GM12878 (cell line): ENCODE measurements at regions not wholly inside any gene's neighbourhood (a gene's known extent, or its start where the extent isn't known, plus 50 kb on each side); places are given as distances from the start of the nearest gene placed in this dataset.

Experiments used
- ATAC-seq: fragments of 200-7000 bp; cut with Tn5 transposase; 3 replicates; pipeline ENCODE4 v1.9.1; 2020; ENCODE audit warnings: mild to moderate bottlenecking, moderate library complexity
- BruUV-seq: library from RNA; stranded (reverse); fragments of 400-500 nt; replicated peaks from 2 replicates; lab custom pipeline; 2021; lab: Mats Ljungman, UMichigan
- CTCF ChIA-PET: fragments of 300-600 bp; sonication (Branson Sonifier 250); formaldehyde crosslinking; extraction: SDS; loops from one replicate; lab custom pipeline; 2021; ENCODE audit warnings: inconsistent platforms; lab: Yijun Ruan, JAX
- POLR2A ChIA-PET: fragments of 350-600 bp; formaldehyde crosslinking; extraction: SDS; loops from one replicate; lab custom pipeline; 2021; ENCODE audit warnings: inconsistent platforms; lab: Charles Lee
- RAD21 ChIA-PET: fragments of 300-600 bp; sonication (Branson Sonifier 250); formaldehyde crosslinking; loops from one replicate; lab custom pipeline; 2023; ENCODE audit warnings: antibody characterized with exemption; ENCODE audit not compliant: unreplicated experiment; lab: Charles Lee
- SMC1A ChIA-PET: fragments of 300-600 bp; sonication (Branson Sonifier 250); formaldehyde crosslinking; loops from one replicate; lab custom pipeline; 2023; ENCODE audit not compliant: unreplicated experiment, uncharacterized antibody; lab: Charles Lee
- DNase-seq: peaks from one replicate; pipeline ENCODE4 v3.0.0-alpha.2; 2011; ENCODE audit warnings: low read depth, low spot score
- FAIRE-seq: peaks from 3 replicates; lab custom pipeline; 2011; peaks lifted over from hg19 to GRCh38; lab: Jason Lieb, UNC
- H2AFZ ChIP-seq: 2 replicates; pipeline ENCODE4 v1.6.0; 2011; ENCODE audit warnings: low read depth, low read length, control low read depth; ENCODE audit not compliant: control insufficient read depth
- H3K27ac ChIP-seq: 2 replicates; pipeline ENCODE4 v1.5.1; 2011; ENCODE audit warnings: control low read depth; ENCODE audit not compliant: control insufficient read depth, insufficient read depth
- H3K27me3 ChIP-seq, 2 experiments: replicated peaks in 1 of 2; 2 replicates each; pipeline versions ENCODE4 v1.6.0 to v1.6.1; 2011; ENCODE audit warnings: low read length in 1 of 2; ENCODE audit not compliant: control insufficient read depth in 2 of 2, insufficient read depth in 2 of 2
- H3K36me3 ChIP-seq, 2 experiments: 2 replicates each; pipeline ENCODE4 v1.5.1; 2011; ENCODE audit warnings: low read length in 1 of 2; ENCODE audit not compliant: control insufficient read depth in 2 of 2, insufficient read depth in 2 of 2
- H3K4me1 ChIP-seq: 2 replicates; pipeline ENCODE4 v1.6.1; 2011; ENCODE audit warnings: mild to moderate bottlenecking, low read length, moderate library complexity, mixed read lengths; ENCODE audit not compliant: control insufficient read depth, insufficient read depth
- H3K4me2 ChIP-seq: 2 replicates; pipeline ENCODE4 v1.6.0; 2011; ENCODE audit warnings: control low read depth; ENCODE audit not compliant: control insufficient read depth, insufficient read depth
- H3K4me3 ChIP-seq: fragments of 200-600 bp; sonication (generic); 2 replicates; pipeline ENCODE4 v1.5.1; 2016
- H3K79me2 ChIP-seq: 2 replicates; pipeline ENCODE4 v1.6.0; 2011; ENCODE audit warnings: low read length; ENCODE audit not compliant: control insufficient read depth, insufficient read depth
- H3K9ac ChIP-seq: 2 replicates; pipeline ENCODE4 v1.8.0; 2011; ENCODE audit warnings: low read length, control low read depth, mixed read lengths; ENCODE audit not compliant: control insufficient read depth, insufficient read depth
- H3K9me3 ChIP-seq: replicated peaks from 3 replicates; pipeline ENCODE4 v1.5.1; 2011; ENCODE audit warnings: mild to moderate bottlenecking, low read length; ENCODE audit not compliant: control insufficient read depth, insufficient read depth
- H4K20me1 ChIP-seq: 2 replicates; pipeline ENCODE4 v1.6.0; 2011; ENCODE audit not compliant: control insufficient read depth, insufficient read depth
- CEBPZ ChIP-seq: fragments of 150-350 bp; IDR thresholded peaks from 2 replicates; pipeline ENCODE4 v1.6.1; 2016; ENCODE audit warnings: low read depth, low read length
- FOS ChIP-seq: IDR thresholded peaks from 3 replicates; pipeline ENCODE4 v1.6.1; 2011; ENCODE audit warnings: borderline replicate concordance; ENCODE audit not compliant: insufficient read length; ENCODE audit errors: extremely low read depth
- NFXL1 ChIP-seq: fragments of 450-650 bp; IDR thresholded peaks from 2 replicates; pipeline ENCODE4 v1.6.1; 2017; ENCODE audit warnings: antibody characterized with exemption, mild to moderate bottlenecking, borderline replicate concordance
- ZSCAN29 ChIP-seq: fragments of 450-650 bp; IDR thresholded peaks from 2 replicates; pipeline ENCODE4 v1.6.1; 2017; ENCODE audit warnings: mild to moderate bottlenecking, moderate library complexity
- WGBS: methylation state at CpG from one replicate; pipeline ENCODE4 v1.1.6; 2016; ENCODE audit warnings: low lambda C conversion rate; ENCODE audit not compliant: insufficient replicate concordance, insufficient coverage; ENCODE audit errors: missing lambda C conversion rate; 5-methylcytosine and 5-hydroxymethylcytosine counted together
- in situ Hi-C: fragments of 300-500 bp; cut with MboI; formaldehyde crosslinking; loops from 9 replicates; pipeline ENCODE4 v1.14.3; 2018; ENCODE audit warnings: mixed read lengths
- intact Hi-C: fragments of 100-400 bp; cut with micrococcal nuclease; formaldehyde crosslinking; loops from one replicate; pipeline ENCODE4 v1.14.2; 2022; ENCODE audit not compliant: unreplicated experiment

GRCh38 chr3:117801912-117802239 is 1092.3 kb downstream of the TUSC7 start:
- no peak for TF ChIP-seq ZSCAN29
- no peak for TF ChIP-seq NFXL1
- TF ChIP-seq CEBPZ, result no peak
- TF ChIP-seq FOS, result no peak
- no peaks in the 10 kb centered on the region for H4K20me1 ChIP-seq
- H3K36me3 ChIP-seq, result no peaks in the 10 kb centered on the region
- H3K9ac ChIP-seq, result no peak overlapping the region
- ChIA-PET POLR2A (no interaction called here), SMC1A (no interaction called here), CTCF (no interaction called here), RAD21 (no interaction called here)
- H2AFZ ChIP-seq, result no peak overlapping the region
- no peak overlapping the region for H3K4me3 ChIP-seq
- DNase-seq (no peak), ATAC-seq (no peak), FAIRE-seq (no peak)
- in situ Hi-C loops, result no loop called here
- H3K27ac ChIP-seq, result no peak overlapping the region
- no peaks in the 10 kb centered on the region for H3K27me3 ChIP-seq
- no peaks in the 10 kb centered on the region for H3K4me1 ChIP-seq
- BruUV-seq, result no TSS peak
- no peak overlapping the region for H3K4me2 ChIP-seq
- 0% methylated on average over 2 of the region's 2 CpGs for WGBS
- H3K9me3 ChIP-seq, result no peaks in the 10 kb centered on the region
- H3K79me2 ChIP-seq, result no peaks in the 10 kb centered on the region
- intact Hi-C loops, result no loop called here
